8988T (cell line): ENCODE measurements at regions not wholly inside any gene's neighbourhood (a gene's known extent, or its start where the extent isn't known, plus 50 kb on each side); places are given as distances from the start of the nearest gene placed in this dataset.
"Not testable (repeated sequence)": the region's sequence is repeated elsewhere in the genome, so short reads cannot be mapped to it uniquely, and the experiment has no call there.

Experiments
- DNase-seq: peaks from one replicate; pipeline ENCODE4 v3.0.0; 2011

DNA sequence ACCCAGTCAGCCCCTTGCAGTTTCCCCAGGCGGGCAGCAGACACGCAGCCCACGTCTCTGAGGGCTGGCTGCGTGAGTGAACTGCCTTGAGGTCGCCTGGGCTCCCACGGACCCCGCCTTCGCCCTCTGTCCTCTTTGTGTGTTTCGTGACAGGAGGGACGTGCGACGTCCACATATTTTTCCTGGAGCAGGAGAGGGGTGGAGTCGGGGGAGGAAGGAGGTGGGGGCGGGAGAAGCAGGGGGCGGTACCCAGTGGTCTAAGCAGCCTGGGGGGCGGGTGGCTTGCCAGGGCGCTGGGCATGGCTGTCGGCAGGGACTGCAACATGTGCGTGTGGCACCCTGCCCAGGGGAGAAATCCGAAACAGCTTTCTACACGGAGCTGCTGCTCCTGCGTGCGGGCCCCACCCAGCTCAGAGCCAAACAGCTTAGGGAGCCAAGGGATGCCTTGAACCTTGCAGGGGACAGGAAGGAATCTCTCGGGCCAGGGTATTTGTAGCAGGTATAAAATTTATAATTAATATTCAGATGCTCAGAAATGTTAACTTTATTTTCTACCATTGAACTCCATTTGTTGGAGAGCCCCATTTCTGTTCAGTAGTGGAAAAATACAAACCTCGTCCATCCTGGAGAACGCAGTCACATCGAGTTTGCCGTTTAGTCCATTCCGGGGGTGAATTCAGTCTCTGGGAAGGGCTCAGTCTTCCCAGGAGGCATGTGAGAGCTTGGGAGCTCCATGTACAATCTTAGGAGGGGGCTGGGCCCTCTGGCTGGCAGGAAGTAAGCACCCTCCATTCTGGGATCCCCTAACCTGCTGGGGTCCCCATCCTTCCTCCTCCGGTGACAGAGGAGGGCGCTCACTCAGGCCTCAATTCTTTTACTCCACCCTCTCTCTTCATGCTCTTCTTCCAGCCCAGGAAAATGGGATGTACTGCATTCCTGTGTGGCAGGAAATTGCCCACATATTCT is 79.1 kb upstream of the MEF2A start:
- DNase-seq = peak; percentile 50

DNA sequence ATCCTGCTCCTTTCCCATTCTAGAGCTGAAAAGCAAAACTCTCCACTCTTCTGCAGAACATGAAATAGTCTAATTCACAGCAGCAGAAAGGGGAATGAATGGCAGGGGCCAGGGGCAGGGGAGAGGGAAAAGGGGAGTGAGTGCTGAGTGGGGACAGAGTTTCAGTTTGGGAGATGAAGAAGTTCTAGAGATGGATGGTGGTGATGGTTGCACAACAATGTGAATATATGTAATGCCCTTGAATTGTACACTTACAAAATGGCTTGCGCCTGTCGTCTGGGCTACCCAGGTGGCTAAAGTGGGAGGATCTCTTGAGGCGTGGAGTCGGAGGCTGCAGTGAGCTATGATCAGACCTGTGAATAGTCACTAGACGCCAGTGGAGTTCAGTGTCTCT is 78.5 kb upstream of the MEF2A start:
- no peak for DNase-seq

- no peak for DNase-seq
These were observed 73.5 kb upstream of the MEF2A start for GRCh38 chr15:99492275-99492674.

DNA sequence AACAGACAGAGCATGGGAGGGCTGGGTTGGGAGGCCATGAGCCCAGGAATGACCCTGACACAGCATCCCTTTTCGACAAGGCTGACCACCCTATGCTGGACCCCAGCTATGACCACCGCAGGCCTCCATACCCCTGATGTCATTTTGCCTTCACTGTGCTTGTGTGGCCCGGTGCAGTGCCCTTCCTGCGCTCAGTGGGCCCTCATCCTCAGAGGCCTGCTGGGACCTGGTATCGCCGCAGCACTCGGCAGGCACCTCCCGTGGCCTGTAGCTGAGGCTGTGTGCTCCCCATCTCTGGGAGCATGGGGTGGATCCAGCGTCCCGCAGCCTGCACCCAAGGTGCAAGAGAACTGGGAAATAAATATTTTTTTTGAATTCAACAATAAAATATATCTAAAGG is 73.1 kb upstream of the MEF2A start:
- no peak for DNase-seq

DNA sequence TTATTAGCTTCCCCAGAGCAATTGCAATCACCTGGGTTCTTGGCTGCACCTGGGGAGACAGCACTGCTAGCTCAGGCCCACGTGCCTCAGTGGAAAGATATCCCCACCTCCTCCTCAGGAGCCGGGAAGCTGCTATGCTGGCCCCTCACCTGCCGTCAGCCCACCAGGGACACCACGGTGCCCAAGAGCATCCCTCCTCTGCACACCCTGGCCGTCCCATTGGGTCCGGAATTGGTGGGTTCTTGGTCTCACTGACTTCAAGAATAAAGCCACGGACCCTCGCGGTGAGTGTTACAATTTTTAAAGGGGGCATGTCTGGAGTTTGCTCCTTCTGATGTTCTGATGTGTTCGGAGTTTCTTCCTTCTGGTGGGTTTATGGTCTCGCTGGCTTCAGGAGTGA is 72.3 kb upstream of the MEF2A start:
- DNase-seq = no peak

- not testable (repeated sequence) for DNase-seq
These were observed 71.1 kb upstream of the MEF2A start for GRCh38 chr15:99494536-99495233.

- no peak for DNase-seq
These were observed 70.1 kb upstream of the MEF2A start for GRCh38 chr15:99495430-99496301.

DNA sequence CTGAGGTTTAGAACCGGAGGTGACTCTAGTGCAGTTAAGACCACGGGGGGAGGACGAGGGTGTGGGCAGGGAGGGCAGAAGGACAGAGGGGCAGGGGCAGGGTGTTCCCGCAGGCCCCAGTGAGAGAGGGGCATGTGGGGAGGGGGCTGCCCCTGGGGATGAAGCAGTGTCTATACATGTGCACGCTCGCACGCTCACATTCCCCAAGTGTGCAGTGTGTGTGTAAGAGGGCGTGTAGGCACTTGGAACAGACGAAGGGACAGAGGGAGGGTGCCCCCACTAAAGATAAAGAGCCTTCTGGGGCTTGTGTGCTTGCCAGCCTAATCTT is 69.5 kb upstream of the MEF2A start:
- DNase-seq = no peak

DNA sequence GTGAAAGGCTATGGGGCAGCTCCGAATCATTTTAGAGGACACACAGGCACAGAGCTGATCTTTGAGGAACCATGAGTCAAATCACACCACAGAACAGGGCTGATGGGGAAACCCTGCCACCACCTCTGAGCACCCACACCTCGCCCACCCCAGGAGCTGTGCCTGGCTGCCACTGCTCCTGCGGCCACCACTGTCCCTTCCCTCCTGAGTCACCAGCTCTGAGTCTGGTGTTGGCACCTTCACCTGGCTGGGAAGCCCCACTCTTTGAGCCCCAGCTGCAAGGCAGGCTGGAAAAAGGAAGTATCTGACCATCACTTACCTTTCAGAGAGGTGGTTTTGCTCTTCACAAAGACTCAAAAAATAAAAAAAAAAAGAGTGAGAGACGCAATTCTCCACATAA is 63.6 kb upstream of the MEF2A start:
- DNase-seq = no peak

DNA sequence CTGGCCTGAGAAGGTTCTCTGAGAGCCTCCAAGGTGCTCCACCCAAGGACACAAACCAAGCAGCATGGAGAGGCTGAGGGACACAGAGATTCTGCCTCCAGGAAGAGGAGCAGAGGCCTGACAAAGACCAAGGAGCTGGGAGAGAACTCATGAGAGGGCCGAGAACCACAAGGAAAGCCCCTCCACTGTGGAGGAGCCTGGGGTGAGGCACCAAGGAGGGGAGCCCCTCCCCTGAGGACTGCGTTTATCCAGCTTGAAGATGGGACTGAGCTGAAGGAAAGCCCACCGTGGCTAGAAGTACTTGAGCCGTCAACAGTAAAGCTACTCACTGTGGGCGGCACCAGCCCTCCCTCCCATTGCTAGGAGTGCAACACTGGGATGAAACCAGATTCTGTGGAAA is 63.1 kb upstream of the MEF2A start:
- no peak for DNase-seq

GRCh38 chr15:99503411-99503810 is 62.4 kb upstream of the MEF2A start:
- no peak for DNase-seq

DNA sequence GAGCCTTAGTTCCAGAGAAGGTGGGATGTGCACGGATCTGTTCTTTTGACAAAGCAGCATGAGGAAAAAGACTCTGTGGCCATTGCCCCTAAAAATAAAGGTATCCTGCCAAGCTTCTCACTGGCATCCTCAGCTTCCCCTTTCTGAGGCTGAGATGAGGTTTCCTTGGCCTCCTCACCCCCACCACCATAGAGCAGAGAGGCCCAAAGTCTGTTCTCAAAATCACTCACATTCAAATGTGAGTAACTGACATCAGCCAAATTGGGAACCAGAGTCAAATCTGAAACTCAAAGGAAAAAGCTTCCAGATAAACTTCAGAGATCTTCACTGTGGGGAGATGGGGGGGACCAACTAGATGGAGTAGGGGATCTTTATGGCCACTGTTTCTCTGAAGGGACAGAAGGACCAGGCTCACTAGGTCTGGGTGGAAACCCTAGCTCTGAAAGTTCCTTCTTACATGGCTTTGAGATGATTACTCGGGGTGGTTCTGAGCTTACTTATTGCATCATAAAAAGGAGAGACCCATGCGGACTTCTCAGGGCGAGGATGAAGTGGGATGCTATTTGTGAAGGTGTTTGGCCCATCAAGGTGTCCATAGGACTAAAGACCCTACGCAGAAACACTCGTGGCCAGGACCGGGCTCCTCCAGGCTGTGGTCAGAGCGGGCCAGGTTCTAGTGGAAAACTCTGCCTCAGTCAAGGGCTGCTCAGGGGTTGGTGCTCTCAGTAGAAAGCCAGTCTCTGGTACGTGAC is 61.5 kb upstream of the MEF2A start:
- DNase-seq = no peak

DNA sequence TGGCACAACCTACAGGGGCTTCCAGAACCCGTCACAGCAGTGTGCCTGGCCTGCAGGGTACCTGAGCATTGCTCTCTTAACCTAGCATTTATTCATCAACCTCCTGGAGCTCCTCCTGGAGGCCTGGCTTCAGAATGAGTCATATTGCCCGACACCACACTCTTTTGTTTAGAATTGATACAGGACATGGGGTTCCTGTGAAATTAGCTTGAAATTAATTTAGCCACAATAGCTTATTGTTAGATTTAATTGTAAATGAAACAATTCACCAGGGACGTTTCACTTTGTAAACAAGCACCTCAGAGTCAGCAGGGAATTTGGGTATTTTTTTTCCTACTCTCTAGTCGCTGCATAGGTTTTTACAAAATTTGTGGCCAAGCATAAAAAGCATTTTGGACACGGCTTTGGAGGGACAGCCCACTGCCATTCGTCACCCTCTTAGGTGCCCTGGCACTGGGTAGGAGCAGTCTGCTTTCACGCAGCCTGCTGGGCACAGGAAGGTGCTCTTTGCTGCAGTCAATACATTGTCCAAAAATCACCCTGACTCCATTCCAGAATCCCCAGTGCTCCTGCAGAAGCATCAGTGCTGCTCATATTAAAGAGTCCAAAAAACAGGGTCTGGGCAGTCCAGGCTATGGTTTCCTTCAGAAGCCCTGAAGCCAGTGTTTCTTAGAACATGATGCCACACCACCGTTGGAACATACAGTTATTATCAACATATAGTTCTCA is 60.8 kb upstream of the MEF2A start:
- DNase-seq = no peak

GRCh38 chr15:99506399-99506798 is 59.4 kb upstream of the MEF2A start:
- no peak for DNase-seq

DNA sequence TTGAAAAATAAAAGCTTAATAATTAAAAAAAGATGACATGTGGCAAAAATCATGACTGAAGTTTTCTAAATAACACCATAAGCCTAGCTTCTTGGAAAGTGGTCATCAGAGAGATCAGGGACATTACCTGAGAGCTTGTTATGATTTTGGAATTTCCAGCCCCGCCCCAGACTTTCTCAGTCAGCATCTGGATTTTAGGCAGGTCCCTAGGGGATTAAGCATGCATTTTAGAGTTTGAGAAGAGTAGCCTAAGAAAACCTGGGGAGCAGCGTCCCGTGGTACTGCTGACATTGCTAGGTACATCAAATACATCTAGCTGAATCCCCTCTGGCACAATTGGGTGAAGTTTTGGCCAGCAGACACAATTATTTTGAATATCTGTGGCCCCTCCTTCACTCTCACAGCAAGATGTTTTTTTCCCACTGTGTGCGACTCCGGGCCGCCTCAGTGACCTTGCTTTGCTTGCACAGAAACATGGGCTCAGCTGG is 58.7 kb upstream of the MEF2A start:
- DNase-seq = no peak

DNA sequence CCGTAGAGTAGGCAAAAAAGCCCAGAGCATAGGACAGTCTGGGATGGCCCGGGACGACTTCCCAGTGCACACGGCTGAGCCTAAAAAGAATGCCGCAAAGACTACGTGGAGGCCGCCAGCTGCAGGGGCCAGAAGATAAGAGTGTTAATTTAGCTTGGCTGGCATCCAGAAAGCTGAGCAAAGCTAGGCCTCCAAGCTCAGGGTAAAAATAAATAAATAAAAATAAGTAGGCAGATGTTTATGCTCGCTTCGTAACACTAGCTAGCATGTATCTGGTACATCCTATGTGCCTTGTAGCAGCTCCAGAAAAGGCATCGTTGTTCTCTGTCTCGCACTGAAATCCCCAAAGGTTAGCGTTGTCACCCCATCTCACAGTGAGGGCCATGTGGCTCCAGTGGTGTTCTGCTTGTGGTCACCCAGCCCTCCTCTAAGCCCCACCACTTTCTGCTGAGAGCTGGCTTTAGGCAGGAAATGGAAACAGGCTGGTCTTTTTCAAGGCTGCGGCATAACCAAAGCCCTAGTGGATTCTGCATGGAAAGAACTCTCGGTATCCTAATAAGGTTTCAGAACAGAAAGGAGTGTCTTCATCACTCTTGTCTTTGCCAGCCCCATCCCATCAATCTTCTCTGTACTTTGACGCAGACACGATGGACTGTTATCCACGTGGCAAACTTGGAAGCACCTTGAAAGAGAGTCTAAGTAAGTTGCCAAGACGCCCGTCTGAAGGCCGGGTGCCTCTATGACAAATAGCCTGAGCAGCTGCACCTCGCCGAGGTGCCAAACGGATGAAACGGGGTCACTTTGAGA is 58.1 kb upstream of the MEF2A start:
- DNase-seq = no peak

GRCh38 chr15:99508311-99508645 is 57.5 kb upstream of the MEF2A start:
- no peak for DNase-seq

GRCh38 chr15:99508852-99509251 is 56.9 kb upstream of the MEF2A start:
- DNase-seq = no peak

DNA sequence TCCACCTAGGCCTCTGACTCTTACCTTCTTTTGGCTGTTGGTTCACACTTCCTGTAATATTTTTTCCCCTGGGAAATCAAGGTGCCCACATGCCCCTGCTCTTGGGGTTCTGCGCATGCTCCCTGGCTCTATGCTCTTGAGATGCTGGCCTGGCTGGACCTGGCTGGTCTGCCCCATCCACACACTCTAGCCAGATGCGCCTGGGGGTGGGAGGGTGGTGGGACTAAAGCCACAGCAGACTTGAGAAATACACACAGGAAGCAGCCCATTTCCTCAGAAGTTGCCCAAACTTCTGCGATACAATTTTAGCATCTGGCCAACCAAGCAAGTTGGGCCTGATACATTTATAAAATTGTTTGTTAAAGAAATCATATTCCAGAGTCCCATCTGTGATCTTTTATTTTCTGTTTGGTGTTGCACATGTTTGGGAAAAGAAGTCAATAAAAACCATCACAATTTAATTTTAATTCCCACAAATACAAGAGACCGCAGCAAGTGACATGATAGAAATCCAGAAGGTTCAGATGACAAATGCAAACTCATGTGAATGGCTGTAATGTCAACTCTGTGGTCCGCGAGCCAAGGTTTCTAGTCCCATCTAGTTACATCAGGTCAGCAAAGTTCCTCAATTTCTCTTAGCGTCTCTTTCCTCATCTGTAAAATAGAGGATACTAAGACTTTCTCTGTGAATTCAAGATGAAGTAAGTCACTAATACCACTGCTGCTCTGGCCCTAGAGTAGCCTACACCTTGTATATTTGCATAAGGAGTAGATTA is 55.9 kb upstream of the MEF2A start:
- no peak for DNase-seq

- DNase-seq = no peak
These were observed 54.3 kb upstream of the MEF2A start for GRCh38 chr15:99511531-99511865.
